ENCODE measurements at regions not wholly inside any gene's neighbourhood (a gene's known extent, or its start where the extent isn't known, plus 50 kb on each side); places are given as distances from the start of the nearest gene placed in this dataset.
"Not testable (repeated sequence)": the region's sequence is repeated elsewhere in the genome, so short reads cannot be mapped to it uniquely, and the experiment has no call there.

GRCh38 chr12:23259558-23259957 is 634.6 kb downstream of the ETNK1 start:
- DNase-seq (ENCODE audit: low read depth): no peak

GRCh38 chr12:23262670-23263069 is 637.7 kb downstream of the ETNK1 start:
- DNase-seq (ENCODE audit: low read depth): no peak

GRCh38 chr12:23277831-23278230 is 652.9 kb downstream of the ETNK1 start:
- no peak for DNase-seq (ENCODE audit: low read depth)

- no peak for DNase-seq (ENCODE audit: low read depth)
Measured at GRCh38 chr12:23281295-23281694, 656.3 kb downstream of the ETNK1 start.

GRCh38 chr12:23282701-23283100 is 657.7 kb downstream of the ETNK1 start:
- DNase-seq (ENCODE audit: low read depth): no peak

GRCh38 chr12:23285764-23286530 is 661.0 kb downstream of the ETNK1 start:
- DNase-seq (ENCODE audit: low read depth): not testable (repeated sequence)

GRCh38 chr12:23290627-23291330 is 658.7 kb downstream of the SOX5 start:
- DNase-seq (ENCODE audit: low read depth): no peak

- DNase-seq (ENCODE audit: low read depth): no peak
Measured at GRCh38 chr12:23303220-23303619, 646.2 kb downstream of the SOX5 start.

- DNase-seq (ENCODE audit: low read depth): no peak
Measured at GRCh38 chr12:23303821-23304220, 645.6 kb downstream of the SOX5 start.

- DNase-seq (ENCODE audit: low read depth): no peak
Measured at GRCh38 chr12:23333938-23334337, 615.5 kb downstream of the SOX5 start.

- DNase-seq (ENCODE audit: low read depth): no peak
Measured at GRCh38 chr12:23335593-23335992, 613.9 kb downstream of the SOX5 start.

- DNase-seq (ENCODE audit: low read depth): no peak
Measured at GRCh38 chr12:23337213-23337612, 612.3 kb downstream of the SOX5 start.

GRCh38 chr12:23340351-23340750 is 609.1 kb downstream of the SOX5 start:
- no peak for DNase-seq (ENCODE audit: low read depth)

- no peak for DNase-seq (ENCODE audit: low read depth)
Measured at GRCh38 chr12:23342407-23342806, 607.1 kb downstream of the SOX5 start.

- DNase-seq (ENCODE audit: low read depth): no peak
Measured at GRCh38 chr12:23349564-23349963, 599.9 kb downstream of the SOX5 start.

GRCh38 chr12:23350808-23351207 is 598.7 kb downstream of the SOX5 start:
- DNase-seq (ENCODE audit: low read depth): no peak

GRCh38 chr12:23352670-23353069 is 596.8 kb downstream of the SOX5 start:
- DNase-seq (ENCODE audit: low read depth): no peak

- DNase-seq (ENCODE audit: low read depth): no peak
Measured at GRCh38 chr12:23354800-23355199, 594.7 kb downstream of the SOX5 start.

GRCh38 chr12:23356440-23356839 is 593.0 kb downstream of the SOX5 start:
- no peak for DNase-seq (ENCODE audit: low read depth)

- DNase-seq (ENCODE audit: low read depth): no peak
Measured at GRCh38 chr12:23356927-23357708, 592.4 kb downstream of the SOX5 start.

- DNase-seq (ENCODE audit: low read depth): no peak
Measured at GRCh38 chr12:23359975-23360701, 589.3 kb downstream of the SOX5 start.

GRCh38 chr12:23361971-23362370 is 587.5 kb downstream of the SOX5 start:
- no peak for DNase-seq (ENCODE audit: low read depth)

Measured in fibroblast of gingiva (primary cell).